Activated CD4-positive, CD25-positive, alpha-beta regulatory T cell (primary cell): ENCODE measurements at regions not wholly inside any gene's neighbourhood (a gene's known extent, or its start where the extent isn't known, plus 50 kb on each side); places are given as distances from the start of the nearest gene placed in this dataset.

Experiments
- DNase-seq, 4 experiments: peaks; one replicate each; lab custom pipeline; 2025; lab: John Stamatoyannopoulos, UW

GRCh38 chr4:147428583-147428982 is 52.3 kb upstream of the EDNRA start:
- no peak for DNase-seq

- no peak for DNase-seq
Measured at GRCh38 chr4:147430111-147430510, 50.8 kb upstream of the EDNRA start.
